ENCODE measurements at regions not wholly inside any gene's neighbourhood (a gene's known extent, or its start where the extent isn't known, plus 50 kb on each side); places are given as distances from the start of the nearest gene placed in this dataset.

- ATAC-seq: no peak
Measured at GRCh38 chr3:150061288-150062024, 90.8 kb upstream of the PFN2 start.

DNA sequence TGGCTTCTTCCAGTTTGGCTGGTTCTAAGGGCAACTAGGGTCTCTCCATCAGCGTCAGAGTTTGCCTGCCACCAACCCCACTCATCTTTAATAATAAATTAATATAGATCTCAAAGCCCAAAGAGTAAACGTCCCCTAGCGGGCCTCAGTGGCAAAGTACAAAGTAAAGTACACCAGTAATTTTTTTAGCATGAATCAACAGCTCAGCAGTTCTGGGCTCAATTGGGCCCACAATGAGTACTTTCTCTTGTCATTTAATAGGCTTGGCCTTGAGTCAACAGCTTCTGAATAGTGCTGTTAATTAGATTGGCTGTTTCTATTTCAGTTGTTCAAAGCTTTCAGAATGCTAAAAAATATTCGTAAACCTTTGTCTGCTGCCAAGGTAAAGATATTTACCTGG lies 89.0 kb upstream of the PFN2 start:
- ATAC-seq: no peak

GRCh38 chr3:150059241-150059640 lies 88.5 kb upstream of the PFN2 start:
- ATAC-seq: no peak

- no peak for ATAC-seq
Measured at GRCh38 chr3:150057227-150057626, 86.5 kb upstream of the PFN2 start.

DNA sequence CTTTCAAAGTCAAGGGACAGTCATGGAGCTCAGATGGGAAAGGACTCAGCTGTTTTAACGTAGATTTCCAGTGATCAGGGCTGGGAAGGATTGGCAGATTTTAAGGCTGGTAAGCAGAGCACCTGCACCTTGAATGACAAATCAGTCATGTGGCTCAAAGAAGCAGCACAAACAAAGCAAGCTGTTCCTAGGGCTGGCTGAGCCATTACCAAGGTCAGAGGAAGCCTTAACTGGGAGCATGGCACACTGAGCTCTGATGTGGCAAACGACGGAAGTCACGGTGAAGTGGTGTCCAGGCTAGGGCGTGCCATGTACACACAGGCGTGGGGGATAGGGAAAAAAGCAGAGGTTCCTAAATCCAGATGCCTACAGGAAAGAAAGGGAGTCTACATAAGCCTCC lies 84.6 kb upstream of the PFN2 start:
- ATAC-seq: no peak

- ATAC-seq: no peak
Measured at GRCh38 chr3:150054635-150055034, 83.9 kb upstream of the PFN2 start.

DNA sequence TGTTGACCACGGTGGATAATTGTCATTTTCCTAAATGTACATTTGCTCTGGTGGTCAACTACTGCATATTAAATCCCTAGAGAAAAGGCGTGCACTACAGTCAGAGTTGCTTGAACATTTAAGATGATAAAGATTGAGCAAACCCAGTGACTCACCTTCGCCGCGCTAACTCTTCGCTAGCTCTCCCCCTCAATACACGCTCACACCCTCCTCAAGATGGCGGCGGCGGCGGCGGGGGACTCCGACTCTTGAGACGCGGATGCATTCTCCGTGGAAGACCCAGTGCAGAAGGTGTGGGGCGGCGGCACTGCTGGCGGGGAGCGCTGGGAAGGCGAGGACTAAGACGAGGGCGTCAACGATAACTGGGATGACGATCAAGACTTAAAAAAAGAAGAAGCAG lies 79.8 kb upstream of the PFN2 start:
- no peak for ATAC-seq

- no peak for ATAC-seq
Measured at GRCh38 chr3:150049317-150049716, 78.6 kb upstream of the PFN2 start.

DNA sequence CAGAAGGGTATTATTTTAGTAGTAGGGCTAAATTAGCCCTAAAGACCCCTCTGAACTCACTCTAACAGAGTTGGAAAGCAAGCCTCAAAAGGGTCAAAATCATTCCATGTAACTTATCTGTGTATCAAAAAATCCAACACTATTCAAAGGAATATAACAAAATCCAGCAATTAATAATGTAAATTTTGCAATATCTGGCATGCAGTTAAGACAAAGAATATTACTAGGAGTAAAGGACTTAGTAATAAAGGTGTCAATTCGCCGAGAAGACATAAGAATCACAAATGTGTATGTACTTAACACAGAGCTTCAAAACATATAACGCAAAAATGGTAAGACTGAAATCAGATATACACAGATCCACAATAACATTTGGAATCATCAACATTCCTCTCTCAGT lies 71.2 kb upstream of the PFN2 start:
- ATAC-seq: no peak

DNA sequence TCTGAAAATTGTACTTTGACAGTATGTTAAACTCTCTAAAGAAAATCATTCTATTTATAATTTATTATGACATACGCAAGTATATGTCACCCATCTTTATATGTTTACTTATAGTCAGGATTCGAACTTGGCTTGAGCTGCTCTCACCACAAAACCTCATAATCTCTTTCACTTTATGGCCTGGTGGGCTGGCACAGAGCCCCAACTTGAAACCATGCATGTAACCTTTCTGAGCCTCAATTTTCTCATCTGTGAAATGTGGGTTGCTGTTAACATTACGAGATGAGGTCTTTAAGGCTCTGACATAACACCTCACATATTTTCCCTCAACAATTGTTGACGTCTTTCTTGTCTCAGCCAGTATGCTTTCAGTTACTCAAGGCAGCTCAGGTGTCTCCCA lies 69.4 kb upstream of the PFN2 start:
- ATAC-seq: no peak

DNA sequence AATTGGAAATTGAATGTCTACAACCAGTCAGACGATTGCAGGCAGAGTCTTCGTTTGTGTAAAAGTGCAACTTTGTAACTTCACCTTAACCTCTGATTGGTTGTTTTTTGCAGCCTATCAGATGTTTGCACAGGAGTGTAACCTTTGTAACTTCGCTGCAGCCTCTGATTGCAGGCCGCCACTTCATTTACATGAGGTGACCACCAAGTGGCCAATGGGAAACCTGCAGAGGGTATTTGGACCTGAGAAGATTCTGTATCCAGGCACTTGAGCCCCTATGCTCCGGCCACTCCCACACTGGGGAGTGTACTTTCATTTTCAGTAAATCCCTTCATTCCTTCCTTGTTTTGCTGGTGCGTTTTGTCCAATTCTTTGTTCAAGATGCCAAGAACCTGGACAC lies 68.1 kb upstream of the PFN2 start:
- ATAC-seq: no peak

DNA sequence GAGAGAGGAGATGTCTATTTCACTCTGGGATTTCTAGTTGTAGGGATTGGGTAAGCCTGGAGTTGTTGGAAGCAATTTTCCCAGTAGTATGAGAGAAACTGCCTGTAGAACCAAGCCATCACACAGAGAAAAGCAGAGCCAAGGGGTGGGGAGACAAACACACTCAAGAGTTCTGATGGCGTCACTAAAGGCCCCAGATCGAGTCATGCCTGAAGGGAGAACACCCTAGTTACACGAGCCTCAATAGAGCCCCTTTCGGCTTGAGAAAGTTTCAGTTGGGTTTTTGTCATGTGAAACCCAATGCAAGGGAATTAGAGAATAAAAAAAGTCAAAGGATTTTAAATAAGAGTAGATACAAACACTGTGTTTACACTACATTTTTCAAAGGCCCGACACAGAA lies 66.1 kb upstream of the PFN2 start:
- no peak for ATAC-seq

DNA sequence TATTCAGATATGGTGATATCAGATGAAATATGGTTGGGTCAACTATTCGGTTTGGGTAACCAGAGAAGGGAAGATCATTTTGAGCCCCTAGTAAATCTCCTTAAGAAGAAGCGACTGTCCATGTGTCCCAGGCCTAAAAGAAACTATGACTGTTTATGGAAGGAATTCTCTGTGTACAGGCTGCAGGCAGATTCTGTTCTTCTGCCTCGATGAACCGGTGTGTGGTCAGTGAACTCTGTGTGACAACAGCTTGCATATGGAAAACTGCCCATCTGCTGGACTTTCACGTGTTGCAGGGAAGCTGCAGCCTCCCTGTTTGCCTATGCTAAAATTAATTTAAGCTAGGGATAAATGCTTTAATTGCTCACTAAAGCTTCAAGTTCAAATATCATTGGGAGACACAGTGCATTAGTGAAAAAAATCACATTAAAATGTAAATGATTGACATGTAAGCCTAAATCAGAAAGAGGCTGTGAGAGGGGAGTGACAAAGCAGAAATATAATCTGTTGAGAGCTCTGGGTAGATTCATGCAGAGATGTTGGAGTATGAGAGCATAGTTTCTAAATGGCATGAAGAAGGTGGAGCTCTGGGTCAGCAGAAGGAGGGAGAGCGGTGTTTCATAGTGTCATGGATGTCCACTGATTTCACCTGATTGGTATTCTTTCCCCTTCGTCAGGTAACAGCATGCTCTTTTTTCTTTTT lies 65.4 kb upstream of the PFN2 start:
- ATAC-seq: no peak

GRCh38 chr3:150035301-150035779 lies 64.6 kb upstream of the PFN2 start:
- ATAC-seq: no peak

DNA sequence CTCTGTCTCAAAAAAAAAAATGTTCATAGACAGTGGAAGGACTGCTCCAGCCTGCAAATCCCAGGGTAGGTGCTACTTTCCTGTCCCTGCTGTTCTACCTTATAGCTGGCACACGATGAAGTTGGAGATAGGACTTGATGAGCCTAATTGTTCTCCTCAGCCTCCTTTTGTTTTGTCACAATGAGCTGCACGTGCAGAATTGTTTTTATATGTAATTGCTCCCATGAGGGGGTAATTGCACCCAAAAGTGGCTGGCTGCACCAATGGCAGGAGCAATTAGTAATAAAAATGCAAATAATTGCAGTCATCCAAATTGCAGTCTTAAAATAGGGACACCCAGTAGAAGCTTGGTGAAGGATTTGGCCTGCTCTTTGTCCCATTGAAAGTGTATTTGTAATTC lies 63.0 kb upstream of the PFN2 start:
- no peak for ATAC-seq

GRCh38 chr3:150030841-150031240 lies 60.1 kb upstream of the PFN2 start:
- ATAC-seq: no peak

DNA sequence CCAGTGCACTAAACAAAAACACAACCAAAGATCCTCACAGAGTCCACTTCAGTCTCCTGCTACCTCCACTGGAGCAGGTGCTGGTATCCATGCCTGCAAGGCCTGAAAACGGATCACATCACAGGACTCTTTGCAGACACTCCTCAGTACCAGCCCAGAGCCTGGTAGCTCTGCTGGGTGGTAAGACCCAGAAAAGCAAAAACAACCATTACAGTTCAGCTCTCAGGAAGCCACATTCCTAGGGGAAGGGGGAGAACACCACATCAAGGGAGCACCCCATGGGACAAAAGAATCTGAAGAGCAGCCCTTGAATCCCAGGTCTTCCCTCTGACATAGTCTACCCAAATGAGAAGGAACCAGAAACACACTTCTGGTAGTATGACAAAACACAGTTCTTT lies 52.5 kb upstream of the PFN2 start:
- ATAC-seq: no peak

DNA sequence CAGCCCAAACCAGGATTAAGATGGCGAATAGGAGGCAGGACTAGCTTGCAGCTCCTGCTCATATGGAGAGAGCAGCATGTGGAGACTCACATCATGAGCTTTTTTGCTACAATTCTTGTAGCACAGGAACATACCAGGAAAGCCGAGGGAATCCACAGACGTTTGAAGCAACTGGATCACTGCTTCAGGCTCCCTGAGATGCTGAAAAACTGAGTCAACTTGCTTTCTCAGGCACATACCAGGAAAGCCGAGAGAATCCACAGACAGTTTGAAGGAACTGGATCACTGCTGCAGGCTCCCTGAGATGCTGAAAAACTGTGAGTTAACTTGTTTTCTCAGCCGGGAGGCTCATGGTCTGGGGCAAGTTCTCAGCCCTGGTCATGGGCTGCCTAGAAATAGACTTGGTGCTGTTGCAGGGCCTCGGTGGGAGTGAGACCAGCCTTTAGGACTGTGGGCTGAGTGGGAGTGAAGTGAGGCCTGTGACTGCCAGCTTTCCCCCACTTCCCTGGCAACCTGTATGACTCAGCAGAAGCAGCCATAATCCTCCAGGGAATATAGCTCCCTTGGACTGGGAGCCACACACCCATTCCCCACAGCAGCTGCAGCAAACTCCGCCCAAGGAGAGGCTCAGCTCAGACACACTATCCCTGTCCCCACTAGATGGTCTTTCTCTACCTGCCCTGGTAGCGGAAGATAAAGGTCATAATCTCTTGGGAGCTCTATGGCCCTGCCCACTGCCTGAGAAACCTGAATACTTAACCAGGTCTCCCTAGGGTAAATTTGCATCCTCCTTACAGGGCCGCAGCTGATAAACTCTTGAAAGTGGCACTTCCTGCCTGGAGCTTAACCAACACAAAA lies 51.9 kb upstream of the PFN2 start:
- no peak for ATAC-seq

- ATAC-seq: no peak
Measured at GRCh38 chr3:150020527-150020926, 49.8 kb upstream of the PFN2 start.

All from activated CD4-positive, CD25-positive, alpha-beta regulatory T cell treated with anti-CD3 and anti-CD28 coated beads, Interleukin-2, amount 50 U/mL, for 24 hours (primary cell).